Vagina (tissue), 2 donors: ENCODE measurements at regions not wholly inside any gene's neighbourhood (a gene's known extent, or its start where the extent isn't known, plus 50 kb on each side); places are given as distances from the start of the nearest gene placed in this dataset.

Source experiments
- CTCF ChIP-seq, 3 experiments: fragments of 450-650 bp in 2 of 3; fragments of 200-600 bp in 1 of 3; sonication (generic) in 1 of 3; IDR thresholded peaks; one replicate each; pipeline ENCODE4 v1.5.1; 2017 to 2019; ENCODE audit warnings: antibody characterized with exemption in 3 of 3, mild to moderate bottlenecking in 2 of 3, moderate library complexity in 2 of 3
- POLR2A ChIP-seq, 2 donors: fragments of 450-650 bp; IDR thresholded peaks; one replicate each; pipeline ENCODE4 v1.6.1; 2017; ENCODE audit warnings: antibody characterized with exemption in 2 of 2, mild to moderate bottlenecking in 2 of 2, moderate library complexity in 2 of 2
- POLR2AphosphoS5 ChIP-seq, 2 donors: sonication (generic); formaldehyde crosslinking; IDR thresholded peaks; one replicate each; pipeline ENCODE4 v1.9.0; 2017; ENCODE audit warnings: antibody characterized with exemption in 2 of 2, mild to moderate bottlenecking in 2 of 2, low read depth in 1 of 2; ENCODE audit not compliant: insufficient read depth in 1 of 2

GRCh38 chr6:81950877-81951276, 198.4 kb upstream of the TENT5A start:
- TF ChIP-seq CTCF (IDR thresholded peaks at IDR 0.05) (no peak), POLR2A (IDR thresholded peaks at IDR 0.05) (no peak), POLR2AphosphoS5 (IDR thresholded peaks at IDR 0.05; ENCODE audit: insufficient read depth in 1 of 2, low read depth in 1 of 2) (no peak)
